Stimulated activated CD4-positive, alpha-beta T cell treated with anti-CD3 and anti-CD28 coated beads, Interleukin-1b, Interleukin-23, amount 100 ng/mL, for 48 hours (primary cell): ENCODE measurements at regions not wholly inside any gene's neighbourhood (a gene's known extent, or its start where the extent isn't known, plus 50 kb on each side); places are given as distances from the start of the nearest gene placed in this dataset.

Experiments
- DNase-seq: peaks from one replicate; pipeline ENCODE4 v3.0.0-alpha.2; 2020

DNA sequence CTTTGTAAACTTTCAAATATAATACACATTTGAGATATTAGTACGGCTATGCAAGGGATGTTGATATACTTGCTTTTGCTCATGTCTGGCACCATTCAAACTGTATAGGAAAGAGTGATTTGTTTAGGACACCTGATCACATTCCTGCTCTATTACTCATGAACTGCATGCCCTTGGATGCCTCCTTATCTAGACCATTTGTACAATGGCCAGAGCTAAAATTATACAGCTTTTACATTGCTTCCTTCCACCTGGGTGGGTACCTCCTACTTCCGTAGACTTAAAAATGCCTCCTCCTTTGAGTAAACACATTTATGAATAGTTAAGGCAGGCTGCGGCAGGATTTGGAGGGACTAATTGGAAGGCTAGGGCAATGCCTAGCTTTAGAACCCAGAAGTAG, 85.4 kb upstream of the PBX1 start:
- no peak for DNase-seq

DNA sequence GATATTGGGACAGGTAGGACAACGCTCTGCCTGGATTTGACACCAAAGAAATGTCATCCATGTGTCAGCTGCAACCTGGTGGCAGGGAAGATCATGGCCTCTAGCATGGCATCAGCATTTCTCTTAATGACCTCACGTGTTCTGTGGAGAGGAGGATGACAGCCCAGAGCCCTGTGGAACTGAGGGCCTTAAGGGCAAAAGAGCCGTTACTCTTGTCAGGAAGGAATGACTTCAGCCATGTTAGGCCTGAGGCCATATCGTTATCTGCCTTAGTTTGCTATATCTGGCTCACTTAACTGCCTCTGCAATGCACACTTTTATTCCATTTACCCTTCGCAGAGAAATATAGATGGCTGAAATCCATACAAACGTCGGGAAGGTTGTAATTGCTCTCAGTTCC, 83.2 kb upstream of the PBX1 start:
- no peak for DNase-seq

DNA sequence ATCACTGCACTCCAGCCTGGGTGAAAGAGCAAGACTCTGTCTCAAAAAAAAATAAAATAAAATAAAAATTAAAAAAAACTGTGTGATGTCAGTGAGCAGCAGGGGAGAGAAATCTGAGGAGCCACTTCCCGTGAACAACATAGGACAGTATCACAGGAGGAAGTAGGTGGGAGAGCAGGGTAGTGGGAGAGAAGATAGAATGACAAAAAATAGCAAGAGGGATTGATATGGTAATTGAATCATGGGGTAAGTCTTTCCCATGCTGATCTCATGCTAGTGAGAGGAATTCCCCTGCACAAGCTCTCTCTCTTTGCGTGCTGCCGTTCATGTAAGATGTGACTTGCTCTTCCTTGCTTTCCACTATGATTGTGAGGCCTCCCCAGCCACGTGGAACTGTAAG, 81.6 kb upstream of the PBX1 start:
- DNase-seq = no peak

DNA sequence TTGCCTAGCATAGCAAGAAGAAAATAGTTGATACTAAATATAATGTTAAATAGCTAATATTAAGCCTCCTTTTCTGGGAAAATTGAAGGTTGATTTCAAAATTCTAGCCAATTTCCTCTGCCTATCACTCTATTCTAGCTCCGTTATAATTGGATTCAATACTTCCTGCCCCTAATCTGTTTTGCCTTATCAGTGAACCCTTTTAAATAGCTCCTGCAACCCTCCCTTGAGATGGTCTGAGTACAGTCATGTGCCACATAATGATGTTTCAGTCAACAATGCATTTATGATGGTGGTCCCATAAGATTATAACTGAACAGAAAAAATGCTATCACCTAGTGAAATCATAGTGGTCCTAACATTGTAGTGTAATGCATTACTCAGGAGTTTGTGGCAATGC, 79.7 kb upstream of the PBX1 start:
- no peak for DNase-seq

DNA sequence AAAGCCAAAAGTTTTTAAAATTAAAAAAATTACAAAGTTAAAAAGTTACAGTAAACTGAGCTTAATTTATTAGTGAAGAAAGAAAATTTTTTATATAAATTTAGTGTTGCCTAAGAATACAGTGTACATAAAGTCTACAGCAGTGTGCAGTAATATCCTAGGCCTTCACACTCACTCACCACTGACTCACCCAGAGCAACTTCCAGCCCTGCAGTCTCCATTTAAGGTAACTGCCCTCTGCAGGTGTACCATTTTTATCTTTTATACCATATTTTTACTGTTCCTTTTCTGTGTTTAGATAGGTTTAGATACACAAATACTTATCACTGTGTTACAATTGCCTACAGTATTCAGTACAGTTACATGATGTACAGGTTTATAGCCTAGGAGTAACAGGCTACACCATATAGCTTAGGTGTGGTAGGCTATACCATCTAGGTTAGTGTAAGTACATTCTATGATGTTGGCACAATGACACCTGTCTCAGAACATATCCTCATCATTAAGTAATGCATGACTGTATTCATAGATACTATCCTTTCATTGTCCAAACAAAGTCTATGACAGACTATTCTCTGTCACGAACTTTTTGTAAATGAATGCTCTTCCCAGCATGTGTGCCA, 78.6 kb upstream of the PBX1 start:
- DNase-seq = no peak

DNA sequence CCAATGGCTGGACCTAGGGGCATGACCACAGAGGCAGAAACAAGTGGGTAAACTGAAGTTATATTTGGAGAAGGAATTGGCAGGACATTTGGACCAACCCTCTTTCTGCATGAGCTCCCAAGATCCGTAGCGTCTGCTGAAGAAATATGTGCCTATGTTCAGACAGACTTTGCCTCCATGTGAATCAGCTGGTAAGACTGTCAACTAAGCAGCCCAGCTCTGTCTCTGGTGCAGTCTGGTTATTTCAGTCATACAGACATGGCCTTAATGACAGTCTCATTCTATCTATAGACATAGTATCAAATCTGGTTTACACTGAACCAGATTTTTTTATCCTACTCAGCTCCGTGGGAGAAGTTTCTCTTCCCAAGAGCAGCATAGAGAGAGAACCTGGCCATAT, 63.1 kb upstream of the PBX1 start:
- DNase-seq = no peak

DNA sequence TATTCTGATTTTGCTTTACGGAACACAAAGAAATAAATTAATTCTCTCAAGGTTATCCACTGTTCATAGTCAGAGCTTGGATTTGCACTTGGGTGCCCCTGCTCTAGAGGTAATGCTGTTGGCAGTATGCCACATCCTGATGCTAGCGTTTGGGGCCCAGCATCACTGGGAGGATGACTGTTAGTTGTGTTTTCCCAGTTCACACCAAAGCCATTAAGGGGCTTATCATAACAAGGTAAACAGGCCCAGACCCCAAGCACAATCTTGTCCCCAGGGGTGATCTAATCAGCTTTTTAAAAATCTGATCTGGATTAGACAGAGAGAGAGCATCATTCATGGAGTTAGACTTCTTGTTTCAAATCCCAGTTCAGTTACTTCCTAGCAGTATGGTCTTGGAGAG, 60.2 kb upstream of the PBX1 start:
- no peak for DNase-seq

DNA sequence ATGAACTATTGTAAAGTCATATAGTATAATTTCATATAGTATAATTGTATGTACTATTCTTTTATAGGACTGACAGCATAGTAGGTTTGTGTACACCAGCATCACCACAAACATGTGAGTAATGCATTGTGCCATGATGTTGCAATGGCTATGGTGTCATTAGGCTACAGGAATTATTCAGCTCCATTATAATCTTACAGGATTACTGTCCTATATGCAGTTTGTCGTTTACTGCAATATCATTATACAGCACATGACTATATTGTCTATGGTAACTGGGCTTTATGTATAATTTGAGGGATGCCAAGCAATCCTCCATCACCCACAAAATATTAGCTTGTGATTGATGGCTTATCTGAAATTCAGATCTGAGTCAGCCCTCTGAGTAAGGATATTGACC, 54.2 kb upstream of the PBX1 start:
- no peak for DNase-seq
